ENCODE measurements at regions not wholly inside any gene's neighbourhood (a gene's known extent, or its start where the extent isn't known, plus 50 kb on each side); places are given as distances from the start of the nearest gene placed in this dataset.
A peak's percentile ranks its signal among the peaks of the same experiment; 100 is the strongest.

DNA sequence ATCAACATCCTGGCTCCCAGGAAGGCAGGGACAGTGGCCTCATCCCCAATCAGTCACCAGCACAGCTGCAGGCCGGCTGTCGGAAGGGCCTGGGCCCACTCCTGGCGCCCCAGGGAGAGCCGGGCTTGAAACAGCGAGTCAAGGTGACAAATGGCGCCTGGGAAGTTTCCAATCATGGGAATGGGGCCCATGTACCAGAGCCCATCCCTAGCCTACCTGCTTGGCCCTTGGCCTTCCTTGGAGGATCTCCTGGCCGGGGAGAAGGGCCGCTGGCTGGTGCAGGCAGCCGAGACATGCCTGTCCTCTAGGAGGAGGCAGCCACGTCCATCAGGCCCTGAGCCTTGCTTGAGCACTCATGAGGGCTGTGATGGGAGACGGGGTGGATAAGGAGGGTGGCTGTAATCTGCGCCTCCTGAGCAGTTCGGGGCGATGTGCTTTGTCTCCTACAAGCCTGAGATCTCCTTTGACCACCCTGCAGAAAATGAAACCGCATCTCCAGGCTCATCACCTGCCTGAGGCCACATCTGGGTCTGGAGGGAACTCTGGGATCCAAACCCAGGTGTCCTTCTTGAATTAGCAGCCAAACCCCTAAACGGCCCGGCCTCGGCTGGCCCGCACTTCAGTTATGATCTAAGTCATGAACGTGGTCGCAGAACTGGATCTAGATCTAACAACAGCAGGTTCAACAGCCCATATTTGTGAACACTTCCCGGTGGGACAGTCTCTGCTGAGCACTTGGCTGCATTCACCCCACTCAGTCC lies 862.0 kb downstream of the TBC1D22A start:
- Mint-ChIP-seq H3K4me3 (no peak overlapping the region), H3K36me3 (ENCODE audit: low read depth) (no peaks in the 10 kb centered on the region), H3K27ac (ENCODE audit: unreplicated experiment) (peak overlapping the region; percentile 12), H3K9me3 (no peaks in the 10 kb centered on the region), H3K4me1 (no peaks in the 10 kb centered on the region), H3K27me3 (ENCODE audit: low read depth) (no peaks in the 10 kb centered on the region)
- TF ChIP-seq, protein P1, sequence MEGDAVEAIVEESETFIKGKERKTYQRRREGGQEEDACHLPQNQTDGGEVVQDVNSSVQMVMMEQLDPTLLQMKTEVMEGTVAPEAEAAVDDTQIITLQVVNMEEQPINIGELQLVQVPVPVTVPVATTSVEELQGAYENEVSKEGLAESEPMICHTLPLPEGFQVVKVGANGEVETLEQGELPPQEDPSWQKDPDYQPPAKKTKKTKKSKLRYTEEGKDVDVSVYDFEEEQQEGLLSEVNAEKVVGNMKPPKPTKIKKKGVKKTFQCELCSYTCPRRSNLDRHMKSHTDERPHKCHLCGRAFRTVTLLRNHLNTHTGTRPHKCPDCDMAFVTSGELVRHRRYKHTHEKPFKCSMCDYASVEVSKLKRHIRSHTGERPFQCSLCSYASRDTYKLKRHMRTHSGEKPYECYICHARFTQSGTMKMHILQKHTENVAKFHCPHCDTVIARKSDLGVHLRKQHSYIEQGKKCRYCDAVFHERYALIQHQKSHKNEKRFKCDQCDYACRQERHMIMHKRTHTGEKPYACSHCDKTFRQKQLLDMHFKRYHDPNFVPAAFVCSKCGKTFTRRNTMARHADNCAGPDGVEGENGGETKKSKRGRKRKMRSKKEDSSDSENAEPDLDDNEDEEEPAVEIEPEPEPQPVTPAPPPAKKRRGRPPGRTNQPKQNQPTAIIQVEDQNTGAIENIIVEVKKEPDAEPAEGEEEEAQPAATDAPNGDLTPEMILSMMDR (conservative IDR thresholded peaks at IDR 0.05) = no peak
- no peak for DNase-seq (ENCODE audit: low read depth, low spot score)

DNA sequence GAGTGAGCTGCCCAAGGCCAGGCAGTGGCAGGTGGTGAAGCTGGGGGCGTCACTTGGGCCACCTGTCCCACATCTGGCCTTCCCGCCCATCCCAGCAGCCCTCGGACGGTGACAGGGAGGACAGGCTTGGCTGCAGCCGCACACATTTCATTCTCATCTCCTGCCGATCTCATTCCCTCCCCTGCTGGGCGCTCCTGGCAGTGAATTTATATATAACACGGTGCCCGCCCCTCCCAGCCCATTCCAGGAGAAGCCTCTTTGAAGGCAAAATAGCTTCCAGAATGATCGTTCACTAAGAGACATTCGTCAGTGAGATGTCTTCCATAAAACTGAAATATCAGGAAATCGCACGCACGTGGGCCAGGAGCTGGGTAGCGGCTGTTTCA lies 861.3 kb downstream of the TBC1D22A start:
- Mint-ChIP-seq H3K4me3 (no peak overlapping the region), H3K4me1 (no peaks in the 10 kb centered on the region), H3K27me3 (ENCODE audit: low read depth) (no peaks in the 10 kb centered on the region), H3K36me3 (ENCODE audit: low read depth) (no peaks in the 10 kb centered on the region), H3K27ac (ENCODE audit: unreplicated experiment) (no peak overlapping the region), H3K9me3 (no peaks in the 10 kb centered on the region)
- DNase-seq (ENCODE audit: low read depth, low spot score) = no peak
- TF ChIP-seq, protein P1 (conservative IDR thresholded peaks at IDR 0.05) = no peak

DNA sequence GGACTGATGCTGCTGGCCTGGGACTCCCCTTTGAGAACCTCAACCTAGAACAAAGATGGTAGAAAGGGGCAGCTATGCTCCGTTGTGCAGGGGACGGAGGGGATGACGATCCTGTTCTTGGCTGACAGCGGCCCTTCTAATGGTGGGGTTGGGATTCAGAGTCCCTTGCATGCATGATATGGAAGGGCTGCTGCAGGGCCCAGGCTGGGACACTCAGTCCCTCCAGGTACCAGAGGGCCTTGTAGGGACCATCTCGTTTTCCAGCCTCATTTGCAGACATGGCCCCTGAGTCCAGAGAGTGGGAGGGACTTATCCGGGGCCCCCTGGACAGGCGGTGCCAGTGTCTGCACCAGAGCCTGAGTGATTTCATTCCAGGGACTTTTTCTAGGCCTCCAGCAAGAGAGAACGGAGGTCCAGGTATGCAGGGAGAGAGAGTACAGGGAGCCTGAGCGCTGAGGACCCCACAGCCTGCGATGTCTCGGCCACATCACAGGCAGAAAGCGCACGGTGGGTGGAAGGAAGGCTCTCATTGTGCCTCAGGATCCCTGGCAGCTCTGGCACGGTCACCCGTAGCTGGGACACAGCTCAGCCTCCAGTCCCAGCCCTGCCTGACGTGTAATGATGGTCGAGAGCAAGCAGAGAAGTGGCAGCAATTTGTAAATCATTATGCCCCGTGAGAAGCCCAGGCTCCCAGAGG lies 860.8 kb downstream of the TBC1D22A start:
- TF ChIP-seq, protein P1 (conservative IDR thresholded peaks at IDR 0.05) = no peak
- Mint-ChIP-seq H3K36me3 (ENCODE audit: low read depth) (no peaks in the 10 kb centered on the region), H3K4me1 (no peaks in the 10 kb centered on the region), H3K27ac (ENCODE audit: unreplicated experiment) (no peak overlapping the region), H3K4me3 (no peak overlapping the region), H3K27me3 (ENCODE audit: low read depth) (no peaks in the 10 kb centered on the region), H3K9me3 (no peaks in the 10 kb centered on the region)
- DNase-seq (ENCODE audit: low read depth, low spot score) = no peak

DNA sequence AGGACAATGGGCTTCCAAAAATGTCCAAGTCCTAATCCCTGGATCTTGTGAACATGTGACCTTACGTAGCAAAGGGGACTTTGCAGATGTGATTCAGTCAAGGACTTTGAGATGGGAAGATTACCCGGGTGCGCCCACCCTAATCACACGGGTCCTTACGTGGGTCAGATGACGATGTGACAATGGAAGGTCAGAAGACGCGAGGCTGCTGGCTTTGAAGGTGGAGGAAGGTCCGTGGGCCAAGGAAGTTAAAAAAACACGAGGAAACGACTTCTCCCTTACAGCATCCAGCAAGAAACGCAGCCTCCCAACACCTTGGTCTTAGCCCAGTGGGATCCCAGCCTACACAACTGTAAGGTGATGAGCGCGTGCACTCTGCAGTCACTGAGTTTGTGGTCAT lies 860.1 kb downstream of the TBC1D22A start:
- Mint-ChIP-seq H3K4me1 (no peaks in the 10 kb centered on the region), H3K9me3 (no peaks in the 10 kb centered on the region), H3K36me3 (ENCODE audit: low read depth) (no peaks in the 10 kb centered on the region), H3K4me3 (no peak overlapping the region), H3K27ac (ENCODE audit: unreplicated experiment) (no peak overlapping the region), H3K27me3 (ENCODE audit: low read depth) (no peaks in the 10 kb centered on the region)
- TF ChIP-seq, protein P1 (conservative IDR thresholded peaks at IDR 0.05) = no peak
- no peak for DNase-seq (ENCODE audit: low read depth, low spot score)

DNA sequence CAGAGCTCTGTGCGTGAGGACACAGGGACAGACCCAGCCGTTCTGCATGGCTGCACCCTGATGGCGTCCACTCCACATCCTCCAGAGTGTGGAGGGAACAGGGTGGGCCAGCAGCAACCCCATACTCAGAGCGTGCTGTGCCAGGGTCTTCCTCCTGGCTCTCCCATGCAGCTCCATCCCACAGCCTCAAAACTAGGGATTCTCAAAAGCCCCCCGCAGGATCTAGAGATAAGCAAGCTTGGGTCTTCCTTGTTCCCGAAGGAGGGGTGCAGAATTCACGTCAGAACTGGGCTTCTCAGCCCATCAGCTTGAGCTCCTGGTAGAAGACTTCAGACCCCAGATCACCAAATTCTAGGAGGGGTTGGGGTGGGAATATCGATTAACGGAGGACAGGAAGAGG lies 858.8 kb downstream of the TBC1D22A start:
- Mint-ChIP-seq H3K36me3 (ENCODE audit: low read depth) (no peaks in the 10 kb centered on the region), H3K9me3 (no peaks in the 10 kb centered on the region), H3K27me3 (ENCODE audit: low read depth) (no peaks in the 10 kb centered on the region), H3K27ac (ENCODE audit: unreplicated experiment) (no peak overlapping the region), H3K4me1 (no peaks in the 10 kb centered on the region), H3K4me3 (no peak overlapping the region)
- TF ChIP-seq, protein P1 (conservative IDR thresholded peaks at IDR 0.05) = no peak
- DNase-seq (ENCODE audit: low read depth, low spot score) = no peak

Measured in neural crest cell (in vitro differentiated cells).